ENCODE measurements at regions not wholly inside any gene's neighbourhood (a gene's known extent, or its start where the extent isn't known, plus 50 kb on each side); places are given as distances from the start of the nearest gene placed in this dataset.

- BruUV-seq (replicated peaks), result no TSS peak
- no peaks in the 10 kb centered on the region for H3K9me3 Mint-ChIP-seq (ENCODE audit: unreplicated experiment)
- intact Hi-C loops (cut with micrococcal nuclease; ENCODE audit: unreplicated experiment), result loop anchor here (10.0 kb wide), 1 partner anchor 186 kb away; the partner anchor contains the start of gene CLOCK
Observed at GRCh38 chr4:55730280-55730931, 89.2 kb upstream of the EXOC1L start.

GRCh38 chr4:55731959-55732358 lies 87.6 kb upstream of the EXOC1L start:
- Mint-ChIP-seq H3K27ac (ENCODE audit: unreplicated experiment) (no peak overlapping the region), H3K27me3 (ENCODE audit: insufficient read depth, unreplicated experiment) (peaks cover 12% of the 10 kb centered on the region), H3K4me1 (ENCODE audit: low read depth, unreplicated experiment) (peaks cover 8% of the 10 kb centered on the region), H3K9me3 (ENCODE audit: unreplicated experiment) (no peaks in the 10 kb centered on the region), H3K4me3 (ENCODE audit: unreplicated experiment) (no peak overlapping the region), H3K36me3 (ENCODE audit: insufficient read depth, unreplicated experiment) (no peaks in the 10 kb centered on the region)
- ChIA-PET CTCF (no interaction called here), POLR2A (no interaction called here)
- intact Hi-C loops (cut with micrococcal nuclease; ENCODE audit: unreplicated experiment), result loop anchor here (10.0 kb wide), 1 partner anchor 187 kb away; the partner anchor contains the start of gene CLOCK
- Histone ChIP-seq H3K4me1 (peaks cover 9% of the 10 kb centered on the region), H3K9me3 (no peaks in the 10 kb centered on the region), H3K27me3 (replicated peaks; ENCODE audit: control insufficient read depth, insufficient read depth, low read length) (no peaks in the 10 kb centered on the region), H3K4me3 (ENCODE audit: low read depth, low read length) (no peak overlapping the region), H3K36me3 (ENCODE audit: control insufficient read depth, insufficient read depth, low read length) (no peaks in the 10 kb centered on the region)
- no TSS peak for BruUV-seq (replicated peaks)
- DNase-seq, result no peak
- no peak for TF ChIP-seq CTCF (IDR thresholded peaks at IDR 0.05; ENCODE audit: insufficient read depth in 1 of 2, low read depth in 1 of 2, low read length in 1 of 2, severe bottlenecking in 1 of 2, unreplicated experiment in 1 of 2)

More at GRCh38 chr4:55730280-55730931, 89.2 kb upstream of the EXOC1L start:
- no peak for DNase-seq
- POLR2A ChIA-PET, result interaction anchor here (0.7 kb wide), 1 partner anchor 226 kb away, joined by 3 read pairs; no protein-coding TSS in a partner anchor
- Mint-ChIP-seq H3K27me3 (ENCODE audit: insufficient read depth, unreplicated experiment) (peaks cover 12% of the 10 kb centered on the region), H3K4me3 (ENCODE audit: unreplicated experiment) (no peak overlapping the region), H3K27ac (ENCODE audit: unreplicated experiment) (no peak overlapping the region), H3K4me1 (ENCODE audit: low read depth, unreplicated experiment) (peaks cover 8% of the 10 kb centered on the region), H3K36me3 (ENCODE audit: insufficient read depth, unreplicated experiment) (no peaks in the 10 kb centered on the region)
- no peaks in the 10 kb centered on the region for H3K9me3 ChIP-seq
- peaks cover 9% of the 10 kb centered on the region for H3K4me1 ChIP-seq
- no peaks in the 10 kb centered on the region for H3K36me3 ChIP-seq (ENCODE audit: control insufficient read depth, insufficient read depth, low read length)
- no peak for TF ChIP-seq CTCF (IDR thresholded peaks at IDR 0.05; ENCODE audit: insufficient read depth in 1 of 2, low read depth in 1 of 2, low read length in 1 of 2, severe bottlenecking in 1 of 2, unreplicated experiment in 1 of 2)
- H3K4me3 ChIP-seq (ENCODE audit: low read depth, low read length), result no peak overlapping the region
- no peaks in the 10 kb centered on the region for H3K27me3 ChIP-seq (replicated peaks; ENCODE audit: control insufficient read depth, insufficient read depth, low read length)
- CTCF ChIA-PET, result no interaction called here

- intact Hi-C loops (cut with micrococcal nuclease; ENCODE audit: unreplicated experiment), result loop anchor here (10.0 kb wide), 1 partner anchor 188 kb away; the partner anchor contains the start of gene CLOCK
- TF ChIP-seq CTCF (IDR thresholded peaks at IDR 0.05; ENCODE audit: insufficient read depth in 1 of 2, low read depth in 1 of 2, low read length in 1 of 2, severe bottlenecking in 1 of 2, unreplicated experiment in 1 of 2), result no peak
- CTCF ChIA-PET, result no interaction called here
- H3K36me3 ChIP-seq (ENCODE audit: control insufficient read depth, insufficient read depth, low read length), result no peaks in the 10 kb centered on the region
- H3K4me1 ChIP-seq, result peaks cover 9% of the 10 kb centered on the region
- no TSS peak for BruUV-seq (replicated peaks)
- Mint-ChIP-seq H3K36me3 (ENCODE audit: insufficient read depth, unreplicated experiment) (no peaks in the 10 kb centered on the region), H3K4me1 (ENCODE audit: low read depth, unreplicated experiment) (peaks cover 8% of the 10 kb centered on the region), H3K4me3 (ENCODE audit: unreplicated experiment) (no peak overlapping the region), H3K27ac (ENCODE audit: unreplicated experiment) (no peak overlapping the region), H3K27me3 (ENCODE audit: insufficient read depth, unreplicated experiment) (peaks cover 12% of the 10 kb centered on the region), H3K9me3 (ENCODE audit: unreplicated experiment) (no peaks in the 10 kb centered on the region)
- POLR2A ChIA-PET, result no interaction called here
- no peak for DNase-seq
- H3K4me3 ChIP-seq (ENCODE audit: low read depth, low read length), result no peak overlapping the region
- H3K9me3 ChIP-seq, result no peaks in the 10 kb centered on the region
- H3K27me3 ChIP-seq (replicated peaks; ENCODE audit: control insufficient read depth, insufficient read depth, low read length), result no peaks in the 10 kb centered on the region
Observed at GRCh38 chr4:55732864-55733263, 86.7 kb upstream of the EXOC1L start.

Data from Caco-2 (cell line).